GM12864 (cell line): ENCODE measurements at regions not wholly inside any gene's neighbourhood (a gene's known extent, or its start where the extent isn't known, plus 50 kb on each side); places are given as distances from the start of the nearest gene placed in this dataset.

Experiments
- DNase-seq: peaks from one replicate; pipeline ENCODE4 v3.0.0-alpha.2; 2011; ENCODE audit warnings: low read depth
- H3K4me3 ChIP-seq: 2 replicates; pipeline ENCODE4 v1.5.1; 2011; ENCODE audit warnings: mild to moderate bottlenecking, low read depth, low read length, control low read depth
- TF ChIP-seq, protein P1 (sequence below): IDR thresholded peaks from 2 replicates; pipeline ENCODE4 v1.5.1; 2011; ENCODE audit warnings: low read depth, mild to moderate bottlenecking, moderate library complexity, low read length, control low read depth, inconsistent platforms; ENCODE audit errors: missing control alignments

DNA sequence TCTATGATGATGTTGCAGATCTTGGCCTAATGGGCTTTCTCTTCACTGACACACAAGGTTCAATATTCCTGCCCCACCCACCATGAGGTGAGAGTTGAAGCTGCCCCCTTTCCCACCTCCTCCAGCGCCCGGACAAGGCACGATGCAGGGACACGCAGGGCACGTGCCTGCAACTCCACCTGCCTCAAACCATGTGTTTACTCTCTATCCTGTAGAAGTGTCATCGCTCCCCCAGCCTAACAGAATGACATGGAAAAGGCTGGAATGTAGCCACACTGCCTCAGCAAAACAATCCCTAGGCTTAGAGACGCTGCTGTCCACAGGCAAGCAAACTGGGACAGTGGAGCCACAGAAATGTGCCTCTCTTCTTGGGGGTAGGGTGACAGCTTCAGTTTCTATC is 92.9 kb upstream of the SOD1 start:
- no peak for DNase-seq
- TF ChIP-seq, protein P1, sequence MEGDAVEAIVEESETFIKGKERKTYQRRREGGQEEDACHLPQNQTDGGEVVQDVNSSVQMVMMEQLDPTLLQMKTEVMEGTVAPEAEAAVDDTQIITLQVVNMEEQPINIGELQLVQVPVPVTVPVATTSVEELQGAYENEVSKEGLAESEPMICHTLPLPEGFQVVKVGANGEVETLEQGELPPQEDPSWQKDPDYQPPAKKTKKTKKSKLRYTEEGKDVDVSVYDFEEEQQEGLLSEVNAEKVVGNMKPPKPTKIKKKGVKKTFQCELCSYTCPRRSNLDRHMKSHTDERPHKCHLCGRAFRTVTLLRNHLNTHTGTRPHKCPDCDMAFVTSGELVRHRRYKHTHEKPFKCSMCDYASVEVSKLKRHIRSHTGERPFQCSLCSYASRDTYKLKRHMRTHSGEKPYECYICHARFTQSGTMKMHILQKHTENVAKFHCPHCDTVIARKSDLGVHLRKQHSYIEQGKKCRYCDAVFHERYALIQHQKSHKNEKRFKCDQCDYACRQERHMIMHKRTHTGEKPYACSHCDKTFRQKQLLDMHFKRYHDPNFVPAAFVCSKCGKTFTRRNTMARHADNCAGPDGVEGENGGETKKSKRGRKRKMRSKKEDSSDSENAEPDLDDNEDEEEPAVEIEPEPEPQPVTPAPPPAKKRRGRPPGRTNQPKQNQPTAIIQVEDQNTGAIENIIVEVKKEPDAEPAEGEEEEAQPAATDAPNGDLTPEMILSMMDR = no peak
- H3K4me3 ChIP-seq = no peak overlapping the region

GRCh38 chr21:31566064-31566463 is 93.4 kb upstream of the SOD1 start:
- H3K4me3 ChIP-seq = no peak overlapping the region
- DNase-seq = no peak
- TF ChIP-seq, protein P1 = no peak

DNA sequence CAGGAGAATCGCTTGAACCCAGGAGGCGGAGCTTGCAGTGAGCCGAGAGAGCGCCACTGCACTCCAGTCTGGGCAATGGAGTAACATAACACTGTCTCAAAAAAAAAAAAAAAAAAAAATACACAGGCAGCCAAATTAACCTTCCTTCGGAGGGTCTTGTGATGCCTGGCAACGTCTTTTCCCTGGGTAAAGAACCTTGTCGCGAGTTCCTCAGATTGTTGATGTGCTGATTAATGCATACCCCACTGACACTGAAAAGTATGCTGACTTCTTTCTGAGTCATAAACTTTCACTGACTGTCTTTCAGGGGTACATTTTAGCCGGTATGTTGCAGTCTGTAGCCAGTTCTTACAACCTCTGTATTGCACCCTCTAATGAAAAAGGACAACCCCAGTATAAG is 95.1 kb upstream of the SOD1 start:
- no peak for DNase-seq
- TF ChIP-seq, protein P1 = no peak
- H3K4me3 ChIP-seq = no peak overlapping the region

GRCh38 chr21:31560479-31560878 is 99.0 kb upstream of the SOD1 start:
- H3K4me3 ChIP-seq = no peak overlapping the region
- TF ChIP-seq, protein P1 = no peak
- no peak for DNase-seq

- TF ChIP-seq, protein P1 = no peak
- peak overlapping the region; percentile 48 for H3K4me3 ChIP-seq
- DNase-seq = peak; percentile 63
These were observed 99.9 kb upstream of the SOD1 start for GRCh38 chr21:31559368-31560119.

- peak; percentile 53 for DNase-seq
- H3K4me3 ChIP-seq = peak overlapping the region; percentile 48
- TF ChIP-seq, protein P1 = peak; percentile 13
These were observed 100.5 kb upstream of the SOD1 start for GRCh38 chr21:31558962-31559367.
